Heart right ventricle (tissue), 16 donors: ENCODE measurements at regions not wholly inside any gene's neighbourhood (a gene's known extent, or its start where the extent isn't known, plus 50 kb on each side); places are given as distances from the start of the nearest gene placed in this dataset.

Source experiments
- ATAC-seq, 8 donors: fragments of 200-7000 bp; cut with Tn5 transposase; one replicate each; pipeline ENCODE4 v1.9.1; 2020; ENCODE audit warnings: mild to moderate bottlenecking in 8 of 8, moderate library complexity in 8 of 8, moderate number of reproducible peaks in 1 of 8
- DNase-seq, 2 donors: peaks; one replicate each; pipeline ENCODE4 v3.0.0-alpha.2; 2020
- H3K27ac ChIP-seq, 10 donors: fragments of 200-600 bp; sonication (generic) in 2 of 10; one replicate each; pipeline versions ENCODE4 v1.5.0 to v1.8.0; 2020 to 2022; ENCODE audit warnings: mild to moderate bottlenecking in 3 of 10
- H3K27me3 ChIP-seq, 7 donors: fragments of 200-600 bp; one replicate each; pipeline ENCODE4 v1.8.0; 2021 to 2022; ENCODE audit warnings: mild to moderate bottlenecking in 2 of 7
- H3K36me3 ChIP-seq, 9 donors: fragments of 200-600 bp; sonication (generic) in 1 of 9; one replicate each; pipeline versions ENCODE4 v1.5.0 to v1.8.0; 2020 to 2022; ENCODE audit warnings: mild to moderate bottlenecking in 2 of 9
- H3K4me1 ChIP-seq, 9 donors: fragments of 200-600 bp; sonication (generic) in 1 of 9; one replicate each; pipeline versions ENCODE4 v1.5.0 to v1.8.0; 2020 to 2022; ENCODE audit warnings: mild to moderate bottlenecking in 4 of 9
- H3K4me3 ChIP-seq, 10 donors: fragments of 200-600 bp; sonication (generic) in 2 of 10; one replicate each; pipeline versions ENCODE4 v1.5.0 to v1.8.0; 2020 to 2022; ENCODE audit warnings: mild to moderate bottlenecking in 7 of 10, moderate library complexity in 2 of 10
- H3K9me3 ChIP-seq, 11 donors: fragments of 200-600 bp in 10 of 11; sonication (generic) in 2 of 11; one replicate each; pipeline versions ENCODE4 v1.5.0 to v1.8.0; 2013 to 2022; ENCODE audit warnings: mild to moderate bottlenecking in 2 of 11, control low read depth in 1 of 11, moderate library complexity in 1 of 11
- WGBS, 2 donors: extraction: QIAGEN DNeasy Blood & Tissue Kit; methylation state at CpG; one replicate each; pipeline ENCODE4 v1.1.7; 2013; ENCODE audit warnings: inconsistent platforms in 1 of 2; 5-methylcytosine and 5-hydroxymethylcytosine counted together
- intact Hi-C, 10 donors: fragments of 100-400 bp; cut with DNase I; formaldehyde crosslinking; loops; one replicate each; pipeline versions ENCODE4 v1.11.1 to v1.14.2; 2022
- TF ChIP-seq, protein P1 (sequence below), 9 donors: fragments of 200-600 bp; sonication (generic) in 2 of 9; IDR thresholded peaks; one replicate each; pipeline versions ENCODE4 v1.5.0 to v1.8.0; 2021 to 2022; ENCODE audit warnings: antibody characterized with exemption in 9 of 9, mild to moderate bottlenecking in 5 of 9, moderate library complexity in 1 of 9
- donor health status: Arrhythmogenic right ventricular cardiomyopathy.
- donor health status: ischemic (EF 13 %, LVEDD 7.1; RV severe dilation, severe dysfunction).
- donor health status: healthy with polysubstance abuse.
- donor health status: DM: no; HTN: yes; CAD: no.
- donor health status: DM: no; HTN: no; CAD: no.
- donor health status: ischemic (EF 25% LVEDD 6.9; RV normal size, moderate dysfunction).
- donor health status: ischemic (EF 25% LVEDD 5.7; RV mildly dilated, moderate dysfunction).
- donor health status: healthy.
- donor health status: DM: yes; HTN: yes; CAD: no.
- donor health status: Ischemic cardiomyopathy.
- donor health status: ischemic (EF 35%, LVEDD 5.7; RV mildly dilated, moderate dysfunction).
- donor health status: nonischemic (EF 11% LVEDD 7.7; RV severe dilation, severe dysfunction).
- donor health status: DM: yes; HTN: yes; CAD: no.
- donor health status: PGD.
- donor health status: ischemic (EF 29% LVEDD 5.4; RV normal size, mild dysfunction).
- donor health status: nonischemic (EF 23%, LVEDD 6.1; RV moderate dilation, normal function).

DNA sequence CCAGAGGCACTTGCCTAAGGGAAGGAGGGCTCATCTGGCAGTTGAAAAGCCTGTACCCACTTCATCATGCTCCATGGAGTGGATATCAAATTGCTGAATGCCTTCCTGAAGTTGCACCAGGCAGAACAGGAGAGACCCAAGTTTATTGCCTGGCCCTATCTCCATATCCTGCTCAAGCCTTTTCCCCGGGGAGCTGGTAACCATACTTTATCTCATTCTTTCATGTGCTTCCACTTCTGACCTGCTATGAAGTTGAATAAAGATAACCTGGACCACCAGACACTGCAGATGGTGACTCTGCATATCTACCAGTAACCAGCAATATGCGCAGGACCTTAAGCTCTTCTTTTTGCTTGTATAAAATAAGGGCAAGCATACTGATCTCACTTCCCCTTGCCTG is 1397.5 kb upstream of the CDH6 start:
- Histone ChIP-seq H3K9me3 (peaks cover 0 to 8% (median 0%) of the 10 kb centered on the region in 11 donors), H3K4me1 (no peaks in the 10 kb centered on the region)

DNA sequence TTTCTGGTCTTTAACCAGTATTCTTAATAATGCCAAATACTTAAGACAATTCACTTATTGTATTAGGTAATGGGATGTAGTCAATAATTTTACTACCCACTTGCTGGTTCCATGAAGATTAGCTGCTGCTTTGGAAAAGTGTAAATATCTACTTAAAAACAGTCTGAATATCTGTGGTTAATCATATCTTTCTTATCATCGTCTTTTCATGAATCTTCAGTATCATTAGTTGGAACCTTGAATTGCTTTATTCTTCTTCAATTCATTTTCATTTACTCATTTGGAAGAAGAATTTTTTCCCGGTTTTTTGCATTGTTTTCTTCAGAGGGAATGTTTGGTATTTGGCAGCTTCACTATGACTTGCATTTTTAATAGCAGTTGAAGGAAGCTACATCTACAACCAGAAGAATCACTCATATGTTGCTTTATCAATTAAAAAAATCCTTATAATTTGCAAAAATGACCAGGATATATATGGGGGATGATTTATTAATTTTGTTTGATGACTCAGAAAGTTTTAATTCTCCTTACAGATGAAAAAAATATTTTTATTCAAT is 1398.3 kb upstream of the CDH6 start:
- peaks cover 0 to 8% (median 0%) of the 10 kb centered on the region in 11 donors for H3K9me3 ChIP-seq
- H3K4me3 ChIP-seq = no peak overlapping the region
- 68 to 70% methylated on average over 2 of the region's 2 CpGs for WGBS, 2 donors
- intact Hi-C loops = no loop called here
- DNase-seq (no peak), ATAC-seq (no peak)
- TF ChIP-seq, protein P1, sequence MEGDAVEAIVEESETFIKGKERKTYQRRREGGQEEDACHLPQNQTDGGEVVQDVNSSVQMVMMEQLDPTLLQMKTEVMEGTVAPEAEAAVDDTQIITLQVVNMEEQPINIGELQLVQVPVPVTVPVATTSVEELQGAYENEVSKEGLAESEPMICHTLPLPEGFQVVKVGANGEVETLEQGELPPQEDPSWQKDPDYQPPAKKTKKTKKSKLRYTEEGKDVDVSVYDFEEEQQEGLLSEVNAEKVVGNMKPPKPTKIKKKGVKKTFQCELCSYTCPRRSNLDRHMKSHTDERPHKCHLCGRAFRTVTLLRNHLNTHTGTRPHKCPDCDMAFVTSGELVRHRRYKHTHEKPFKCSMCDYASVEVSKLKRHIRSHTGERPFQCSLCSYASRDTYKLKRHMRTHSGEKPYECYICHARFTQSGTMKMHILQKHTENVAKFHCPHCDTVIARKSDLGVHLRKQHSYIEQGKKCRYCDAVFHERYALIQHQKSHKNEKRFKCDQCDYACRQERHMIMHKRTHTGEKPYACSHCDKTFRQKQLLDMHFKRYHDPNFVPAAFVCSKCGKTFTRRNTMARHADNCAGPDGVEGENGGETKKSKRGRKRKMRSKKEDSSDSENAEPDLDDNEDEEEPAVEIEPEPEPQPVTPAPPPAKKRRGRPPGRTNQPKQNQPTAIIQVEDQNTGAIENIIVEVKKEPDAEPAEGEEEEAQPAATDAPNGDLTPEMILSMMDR (IDR thresholded peaks at IDR 0.05) = no peak
- no peak overlapping the region for H3K27ac ChIP-seq
- no peaks in the 10 kb centered on the region for H3K36me3 ChIP-seq
- no peaks in the 10 kb centered on the region for H3K4me1 ChIP-seq
- H3K27me3 ChIP-seq = no peaks in the 10 kb centered on the region

More for the DNA sequence above, 1397.5 kb upstream of the CDH6 start:
- Histone ChIP-seq H3K4me3 (no peak overlapping the region), H3K36me3 (no peaks in the 10 kb centered on the region), H3K27me3 (no peaks in the 10 kb centered on the region), H3K27ac (no peak overlapping the region)
- intact Hi-C loops = no loop called here
- DNase-seq (no peak), ATAC-seq (no peak)
- TF ChIP-seq, protein P1 (IDR thresholded peaks at IDR 0.05) = no peak
- 48 to 49% methylated on average over 2 of the region's 2 CpGs for WGBS, 2 donors

DNA sequence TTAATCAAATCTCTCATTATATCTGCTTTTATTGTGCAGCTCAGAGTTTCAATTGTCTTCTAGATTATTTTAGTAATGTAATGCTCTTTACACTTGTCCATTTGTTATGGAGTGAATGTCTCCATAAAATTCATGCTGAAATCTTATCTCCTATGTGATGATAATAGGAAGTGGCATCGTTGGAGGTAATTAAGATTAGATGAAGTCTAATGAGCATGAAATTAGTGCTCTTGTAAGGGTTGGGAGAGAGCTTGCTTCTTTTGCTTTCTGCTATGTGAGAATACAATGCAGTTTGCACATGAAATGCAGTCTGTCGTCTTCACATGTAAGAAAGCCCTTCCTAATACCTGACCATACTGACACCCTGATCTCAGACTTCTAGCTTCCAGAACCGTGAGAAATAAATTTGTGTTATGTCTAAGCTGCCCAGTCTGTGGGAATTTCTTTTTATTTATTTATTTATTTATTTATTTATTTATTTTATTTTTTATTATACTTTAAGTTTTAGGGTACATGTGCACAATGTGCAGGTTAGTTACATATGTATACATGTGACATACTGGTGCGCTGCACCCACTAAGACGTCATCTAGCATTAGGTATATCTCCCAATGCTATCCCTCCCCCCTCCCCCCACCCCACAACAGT is 1399.2 kb upstream of the CDH6 start:
- Histone ChIP-seq H3K27me3 (no peaks in the 10 kb centered on the region), H3K9me3 (peaks cover 0 to 8% (median 0%) of the 10 kb centered on the region in 11 donors), H3K4me3 (no peak overlapping the region), H3K36me3 (no peaks in the 10 kb centered on the region), H3K4me1 (no peaks in the 10 kb centered on the region), H3K27ac (no peak overlapping the region)
- 55 to 65% methylated on average over 5 of the region's 5 CpGs for WGBS, 2 donors
- DNase-seq = no peak
- TF ChIP-seq, protein P1 (IDR thresholded peaks at IDR 0.05) = no peak
- intact Hi-C loops = no loop called here
- ATAC-seq = no peak

DNA sequence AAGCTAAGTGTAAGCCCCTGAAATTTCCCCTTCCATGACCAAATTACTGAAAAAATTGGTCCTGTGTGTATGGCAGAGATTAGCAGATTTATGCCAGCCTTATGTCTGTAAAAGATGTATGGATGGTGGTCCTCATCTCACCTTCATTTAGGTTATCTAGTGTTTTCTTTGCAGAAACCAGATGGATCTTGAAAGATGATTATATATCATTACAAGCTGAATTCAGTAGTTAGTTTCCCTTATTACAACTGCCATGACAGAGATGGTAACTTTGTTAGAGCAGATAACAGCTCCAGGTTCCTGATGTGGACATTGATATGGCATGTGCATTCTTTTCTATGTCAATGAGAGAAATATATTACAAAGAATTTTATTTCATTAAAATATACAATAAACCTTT is 1403.2 kb upstream of the CDH6 start:
- Histone ChIP-seq H3K9me3 (peaks cover 0 to 20% (median 0%) of the 10 kb centered on the region in 11 donors), H3K27ac (no peak overlapping the region), H3K27me3 (no peaks in the 10 kb centered on the region), H3K4me3 (no peak overlapping the region), H3K4me1 (no peaks in the 10 kb centered on the region), H3K36me3 (no peaks in the 10 kb centered on the region)
- DNase-seq (no peak), ATAC-seq (no peak)
- TF ChIP-seq, protein P1 (IDR thresholded peaks at IDR 0.05) = no peak
- intact Hi-C loops = no loop called here
